H1 (cell line): ENCODE measurements at regions not wholly inside any gene's neighbourhood (a gene's known extent, or its start where the extent isn't known, plus 50 kb on each side); places are given as distances from the start of the nearest gene placed in this dataset.
"Not testable (repeated sequence)": the region's sequence is repeated elsewhere in the genome, so short reads cannot be mapped to it uniquely, and the experiment has no call there.

Experiments used
- CEBPB ChIP-seq: IDR thresholded peaks from 2 replicates; pipeline ENCODE4 v1.6.1; 2012; ENCODE audit warnings: low read depth, low read length
- POLR2A ChIP-seq, 2 experiments: IDR thresholded peaks; 1 replicate in 1 of 2; 2 replicates in 1 of 2; pipeline ENCODE4 v1.6.1; 2011; ENCODE audit warnings: low read depth in 2 of 2, low read length in 2 of 2, mild to moderate bottlenecking in 2 of 2; ENCODE audit errors: control extremely low read depth in 1 of 2
- RFX5 ChIP-seq: IDR thresholded peaks from 2 replicates; pipeline ENCODE4 v1.6.1; 2011; ENCODE audit warnings: low read depth, low read length, improper control_type of control experiment, borderline replicate concordance
- SIN3A ChIP-seq, 2 experiments: IDR thresholded peaks in 1 of 2; conservative IDR thresholded peaks in 1 of 2; 2 replicates each; pipeline ENCODE4 v1.6.1; 2011 to 2012; ENCODE audit warnings: low read length in 2 of 2, improper control_type of control experiment in 1 of 2, low read depth in 1 of 2, mild to moderate bottlenecking in 1 of 2
- SP1 ChIP-seq: IDR thresholded peaks from 2 replicates; pipeline ENCODE4 v1.6.1; 2011; ENCODE audit warnings: low read depth, low read length
- SUZ12 ChIP-seq: fragments of 200-600 bp; sonication (generic); IDR thresholded peaks from 2 replicates; pipeline ENCODE4 v1.6.1; 2012; ENCODE audit warnings: mild to moderate bottlenecking, inconsistent platforms, low read length, moderate library complexity, mixed read lengths
- TF ChIP-seq, protein P1 (sequence below), 3 experiments: IDR thresholded peaks; 1 replicate in 2 of 3; 2 replicates in 1 of 3; pipeline versions ENCODE4 v1.5.1 to v1.6.1; 2011; ENCODE audit warnings: low read length in 3 of 3, mild to moderate bottlenecking in 3 of 3, inconsistent platforms in 2 of 3, low read depth in 1 of 3, moderate library complexity in 1 of 3; ENCODE audit not compliant: insufficient read depth in 1 of 3; ENCODE audit errors: control extremely low read depth in 1 of 3
- TF ChIP-seq, protein P2 (sequence below): IDR thresholded peaks from 2 replicates; pipeline ENCODE4 v1.6.1; 2011; ENCODE audit warnings: low read length, improper control_type of control experiment
- TF ChIP-seq, protein P3 (sequence below): IDR thresholded peaks from 2 replicates; pipeline ENCODE4 v1.6.1; 2012; ENCODE audit warnings: inconsistent platforms

DNA sequence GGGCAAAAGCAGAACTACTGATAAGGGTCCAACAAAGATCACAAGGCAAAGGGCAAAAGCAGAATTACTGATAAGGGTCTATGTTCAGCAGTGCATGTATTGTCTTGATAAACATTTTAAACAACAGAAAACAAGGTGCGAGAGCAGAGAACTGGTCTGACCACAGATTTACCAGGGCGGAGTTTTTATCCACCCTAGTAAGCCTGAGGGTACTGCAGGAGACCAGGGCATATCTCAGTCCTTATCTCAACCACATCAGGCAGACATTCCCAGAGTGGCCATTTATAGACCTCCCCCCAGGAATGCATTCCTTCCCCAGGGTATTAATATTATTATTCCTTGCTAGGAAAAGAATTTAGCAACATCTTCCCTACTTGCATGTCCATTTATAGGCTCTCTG, 138.2 kb upstream of the EDNRB start:
- TF ChIP-seq, protein P1, sequence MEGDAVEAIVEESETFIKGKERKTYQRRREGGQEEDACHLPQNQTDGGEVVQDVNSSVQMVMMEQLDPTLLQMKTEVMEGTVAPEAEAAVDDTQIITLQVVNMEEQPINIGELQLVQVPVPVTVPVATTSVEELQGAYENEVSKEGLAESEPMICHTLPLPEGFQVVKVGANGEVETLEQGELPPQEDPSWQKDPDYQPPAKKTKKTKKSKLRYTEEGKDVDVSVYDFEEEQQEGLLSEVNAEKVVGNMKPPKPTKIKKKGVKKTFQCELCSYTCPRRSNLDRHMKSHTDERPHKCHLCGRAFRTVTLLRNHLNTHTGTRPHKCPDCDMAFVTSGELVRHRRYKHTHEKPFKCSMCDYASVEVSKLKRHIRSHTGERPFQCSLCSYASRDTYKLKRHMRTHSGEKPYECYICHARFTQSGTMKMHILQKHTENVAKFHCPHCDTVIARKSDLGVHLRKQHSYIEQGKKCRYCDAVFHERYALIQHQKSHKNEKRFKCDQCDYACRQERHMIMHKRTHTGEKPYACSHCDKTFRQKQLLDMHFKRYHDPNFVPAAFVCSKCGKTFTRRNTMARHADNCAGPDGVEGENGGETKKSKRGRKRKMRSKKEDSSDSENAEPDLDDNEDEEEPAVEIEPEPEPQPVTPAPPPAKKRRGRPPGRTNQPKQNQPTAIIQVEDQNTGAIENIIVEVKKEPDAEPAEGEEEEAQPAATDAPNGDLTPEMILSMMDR (IDR thresholded peaks at IDR 0.05; ENCODE audit: control extremely low read depth in 1 of 3, insufficient read depth in 1 of 3, low read depth in 1 of 3, low read length in 3 of 3), result not testable (repeated sequence)
- TF ChIP-seq SUZ12; SP1; POLR2A (IDR thresholded peaks at IDR 0.05; ENCODE audit: control extremely low read depth in 1 of 2, low read depth in 2 of 2, low read length in 2 of 2); RFX5; CEBPB; SIN3A (conservative IDR thresholded peaks at IDR 0.05 in 1 of 2, IDR thresholded peaks at IDR 0.05 in 1 of 2; ENCODE audit: low read depth in 1 of 2, low read length in 2 of 2): not testable (repeated sequence)
- TF ChIP-seq, protein P2, sequence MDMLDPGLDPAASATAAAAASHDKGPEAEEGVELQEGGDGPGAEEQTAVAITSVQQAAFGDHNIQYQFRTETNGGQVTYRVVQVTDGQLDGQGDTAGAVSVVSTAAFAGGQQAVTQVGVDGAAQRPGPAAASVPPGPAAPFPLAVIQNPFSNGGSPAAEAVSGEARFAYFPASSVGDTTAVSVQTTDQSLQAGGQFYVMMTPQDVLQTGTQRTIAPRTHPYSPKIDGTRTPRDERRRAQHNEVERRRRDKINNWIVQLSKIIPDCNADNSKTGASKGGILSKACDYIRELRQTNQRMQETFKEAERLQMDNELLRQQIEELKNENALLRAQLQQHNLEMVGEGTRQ, result not testable (repeated sequence)
- TF ChIP-seq, protein P3, sequence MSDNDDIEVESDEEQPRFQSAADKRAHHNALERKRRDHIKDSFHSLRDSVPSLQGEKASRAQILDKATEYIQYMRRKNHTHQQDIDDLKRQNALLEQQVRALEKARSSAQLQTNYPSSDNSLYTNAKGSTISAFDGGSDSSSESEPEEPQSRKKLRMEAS, result not testable (repeated sequence)
